Astrocyte of the spinal cord (primary cell): ENCODE measurements at regions not wholly inside any gene's neighbourhood (a gene's known extent, or its start where the extent isn't known, plus 50 kb on each side); places are given as distances from the start of the nearest gene placed in this dataset.

Source experiments
- DNase-seq: peaks from one replicate; pipeline ENCODE4 v3.0.0; 2011; ENCODE audit warnings: low read depth, low spot score
- H3K4me3 ChIP-seq: 2 replicates; pipeline ENCODE4 v1.5.1; 2011; ENCODE audit warnings: low read depth, mild to moderate bottlenecking, low read length, moderate library complexity
- in situ Hi-C: cut with HindIII; loops from 2 replicates; pipeline ENCODE4 v1.10.0; 2017; ENCODE audit warnings: low sequenced_read_pairs
- TF ChIP-seq, protein P1 (sequence below): IDR thresholded peaks from 2 replicates; pipeline ENCODE4 v1.5.1; 2012; ENCODE audit warnings: low read depth, mild to moderate bottlenecking, low read length, inconsistent platforms

GRCh38 chr6:140559458-140559857, 1185.0 kb upstream of the CITED2 start:
- no peak for DNase-seq
- in situ Hi-C loops: no loop called here
- TF ChIP-seq, protein P1, sequence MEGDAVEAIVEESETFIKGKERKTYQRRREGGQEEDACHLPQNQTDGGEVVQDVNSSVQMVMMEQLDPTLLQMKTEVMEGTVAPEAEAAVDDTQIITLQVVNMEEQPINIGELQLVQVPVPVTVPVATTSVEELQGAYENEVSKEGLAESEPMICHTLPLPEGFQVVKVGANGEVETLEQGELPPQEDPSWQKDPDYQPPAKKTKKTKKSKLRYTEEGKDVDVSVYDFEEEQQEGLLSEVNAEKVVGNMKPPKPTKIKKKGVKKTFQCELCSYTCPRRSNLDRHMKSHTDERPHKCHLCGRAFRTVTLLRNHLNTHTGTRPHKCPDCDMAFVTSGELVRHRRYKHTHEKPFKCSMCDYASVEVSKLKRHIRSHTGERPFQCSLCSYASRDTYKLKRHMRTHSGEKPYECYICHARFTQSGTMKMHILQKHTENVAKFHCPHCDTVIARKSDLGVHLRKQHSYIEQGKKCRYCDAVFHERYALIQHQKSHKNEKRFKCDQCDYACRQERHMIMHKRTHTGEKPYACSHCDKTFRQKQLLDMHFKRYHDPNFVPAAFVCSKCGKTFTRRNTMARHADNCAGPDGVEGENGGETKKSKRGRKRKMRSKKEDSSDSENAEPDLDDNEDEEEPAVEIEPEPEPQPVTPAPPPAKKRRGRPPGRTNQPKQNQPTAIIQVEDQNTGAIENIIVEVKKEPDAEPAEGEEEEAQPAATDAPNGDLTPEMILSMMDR: no peak
- no peak overlapping the region for H3K4me3 ChIP-seq

GRCh38 chr6:140554421-140554820, 1180.0 kb upstream of the CITED2 start:
- TF ChIP-seq, protein P1: no peak
- in situ Hi-C loops: no loop called here
- DNase-seq: no peak
- H3K4me3 ChIP-seq: no peak overlapping the region

- no peak for DNase-seq
- no peak overlapping the region for H3K4me3 ChIP-seq
- in situ Hi-C loops: no loop called here
- TF ChIP-seq, protein P1: no peak
Observed at GRCh38 chr6:140548366-140548765, 1173.9 kb upstream of the CITED2 start.

DNA sequence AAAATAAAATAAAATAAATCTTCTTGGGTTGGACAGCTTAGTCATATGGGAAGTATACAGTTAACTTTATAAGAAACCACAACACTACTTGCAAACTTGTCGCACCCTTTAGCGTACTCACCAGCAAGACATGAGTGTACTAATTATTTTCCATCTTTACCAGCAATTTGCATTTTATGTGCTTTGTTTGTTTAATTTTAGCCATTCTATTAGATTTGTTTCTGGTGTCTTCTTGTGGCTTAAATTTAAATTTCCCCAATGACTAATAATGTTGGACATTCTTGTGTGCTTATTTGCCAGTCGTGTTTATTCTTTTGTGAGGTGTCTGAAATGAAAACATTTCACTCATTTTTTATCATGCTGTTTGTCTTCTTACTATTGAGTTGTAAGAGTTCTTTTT, 1172.2 kb upstream of the CITED2 start:
- no peak overlapping the region for H3K4me3 ChIP-seq
- DNase-seq: peak; percentile 65
- TF ChIP-seq, protein P1: no peak
- in situ Hi-C loops: no loop called here

DNA sequence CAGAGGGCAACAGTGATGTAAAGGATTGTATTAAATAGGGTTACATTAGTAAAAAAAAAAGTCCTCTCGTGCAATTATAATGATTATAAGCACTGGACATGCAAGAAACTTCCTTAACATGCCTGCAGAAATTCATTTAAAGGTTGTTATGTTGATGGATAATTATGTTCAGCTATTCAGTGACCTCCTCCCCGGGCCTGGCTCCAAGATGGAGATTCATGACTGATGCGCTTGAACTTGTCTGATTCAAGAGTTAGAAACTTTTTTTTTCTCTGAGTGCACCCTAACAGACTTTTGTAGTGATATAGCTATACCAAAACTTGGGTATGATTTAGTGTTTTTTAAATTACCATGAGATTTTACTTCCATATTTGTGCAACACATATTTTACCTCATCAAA, 1170.0 kb upstream of the CITED2 start:
- TF ChIP-seq, protein P1: no peak
- in situ Hi-C loops: no loop called here
- no peak for DNase-seq
- H3K4me3 ChIP-seq: no peak overlapping the region

DNA sequence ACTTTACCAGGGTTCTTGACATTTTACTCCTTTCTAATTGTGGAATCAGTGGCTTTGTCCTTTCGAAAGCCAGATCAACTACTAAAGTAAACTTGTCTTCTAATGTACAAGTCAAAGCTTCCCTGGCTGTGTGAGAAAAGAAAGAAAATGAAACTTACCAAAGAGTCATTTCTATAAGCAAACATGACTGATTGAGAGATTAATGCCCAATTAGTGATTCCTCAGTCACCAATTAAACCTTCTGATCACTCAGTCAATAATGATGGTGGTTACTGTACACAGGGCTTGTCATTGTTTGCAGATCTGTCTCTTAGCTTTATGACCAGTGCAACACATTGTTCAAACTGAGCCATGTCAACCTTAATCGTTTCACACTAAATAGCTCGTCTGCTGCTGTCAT, 1168.4 kb upstream of the CITED2 start:
- H3K4me3 ChIP-seq: no peak overlapping the region
- TF ChIP-seq, protein P1: no peak
- DNase-seq: no peak
- in situ Hi-C loops: no loop called here

DNA sequence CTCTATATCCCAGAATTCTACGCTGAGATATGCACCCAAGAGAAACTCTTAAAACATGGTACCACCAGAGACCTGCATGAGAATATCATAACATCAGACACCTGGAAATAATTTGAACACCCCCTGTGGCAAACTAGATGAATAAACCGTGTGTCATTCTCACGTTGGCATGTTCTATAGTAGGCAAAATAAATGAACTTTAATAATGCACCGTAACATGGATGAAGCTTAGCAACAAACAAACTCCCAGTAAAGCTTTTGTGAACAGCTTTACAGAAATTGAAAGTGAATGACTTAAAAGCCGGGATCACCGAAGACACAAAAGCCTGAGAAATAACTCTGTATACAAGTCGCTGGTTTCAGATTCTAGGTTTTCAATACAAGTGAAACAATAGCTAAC, 1166.8 kb upstream of the CITED2 start:
- peak; percentile 56 for DNase-seq
- H3K4me3 ChIP-seq: no peak overlapping the region
- in situ Hi-C loops: no loop called here
- TF ChIP-seq, protein P1: no peak
